ENCODE measurements at regions not wholly inside any gene's neighbourhood (a gene's known extent, or its start where the extent isn't known, plus 50 kb on each side); places are given as distances from the start of the nearest gene placed in this dataset.

GRCh38 chr2:220310451-220310861 lies 683.0 kb downstream of the SLC4A3 start:
- H2BK5ac ChIP-seq (ENCODE audit: low read depth, low read length, poor library complexity, severe bottlenecking): no peak overlapping the region
- H3K4me2 ChIP-seq (ENCODE audit: low read length, poor library complexity, severe bottlenecking): no peak overlapping the region
- no peak overlapping the region for H3K4me3 ChIP-seq (ENCODE audit: insufficient read depth in 1 of 2, low read depth in 1 of 2, low read length in 2 of 2)
- H3K79me1 ChIP-seq (replicated peaks; ENCODE audit: low read length, poor library complexity, severe bottlenecking): no peaks in the 10 kb centered on the region
- H2BK15ac ChIP-seq (ENCODE audit: low read depth, poor library complexity, severe bottlenecking): no peak overlapping the region
- no peak overlapping the region for H3K9ac ChIP-seq (ENCODE audit: low read length)
- H3K4ac ChIP-seq (ENCODE audit: low read depth in 1 of 2, low read length in 2 of 2): no peak overlapping the region
- no peak overlapping the region for H2AFZ ChIP-seq (ENCODE audit: low read depth, low read length)
- H3K4me1 ChIP-seq (ENCODE audit: control insufficient read depth, insufficient read depth, low read depth, low read length): no peaks in the 10 kb centered on the region
- H3K23ac ChIP-seq (ENCODE audit: low read length in 2 of 2): no peak overlapping the region
- no peak overlapping the region for H3K14ac ChIP-seq (ENCODE audit: low read length in 2 of 2)
- H3K27me3 ChIP-seq (ENCODE audit: control insufficient read depth in 1 of 2, insufficient read depth in 1 of 2, low read length in 2 of 2): no peaks in the 10 kb centered on the region
- no CpG with 5 or more reads among the region's 1 CpG for WGBS
- H3K18ac ChIP-seq (ENCODE audit: low read depth in 1 of 2, low read length in 2 of 2): no peak overlapping the region
- H2BK120ac ChIP-seq (ENCODE audit: low read depth, low read length): no peak overlapping the region
- no peak overlapping the region for H4K91ac ChIP-seq (ENCODE audit: low read length)
- H3K9me3 ChIP-seq (ENCODE audit: control insufficient read depth, low read length): peaks cover 6% of the 10 kb centered on the region
- no peaks in the 10 kb centered on the region for H3K36me3 ChIP-seq (ENCODE audit: control insufficient read depth in 1 of 2, insufficient read depth in 2 of 2, low read depth in 1 of 2, low read length in 2 of 2)
- H3K27ac ChIP-seq (ENCODE audit: low read length, poor library complexity, severe bottlenecking): no peak overlapping the region
- H2BK12ac ChIP-seq (ENCODE audit: low read length in 2 of 2): no peak overlapping the region
- no peak overlapping the region for H4K8ac ChIP-seq (ENCODE audit: low read length)
- no peak for DNase-seq
- no peak overlapping the region for H2AK5ac ChIP-seq (ENCODE audit: low read length, severe bottlenecking)

GRCh38 chr2:220315098-220315823 lies 687.8 kb downstream of the SLC4A3 start:
- Histone ChIP-seq H3K27ac (ENCODE audit: low read length, poor library complexity, severe bottlenecking) (no peak overlapping the region), H2AK5ac (ENCODE audit: low read length, severe bottlenecking) (no peak overlapping the region), H3K27me3 (ENCODE audit: control insufficient read depth in 1 of 2, insufficient read depth in 1 of 2, low read length in 2 of 2) (no peaks in the 10 kb centered on the region), H4K91ac (ENCODE audit: low read length) (no peak overlapping the region), H3K9ac (ENCODE audit: low read length) (no peak overlapping the region), H3K4me1 (ENCODE audit: control insufficient read depth, insufficient read depth, low read depth, low read length) (no peaks in the 10 kb centered on the region), H2BK120ac (ENCODE audit: low read depth, low read length) (no peak overlapping the region), H3K23ac (ENCODE audit: low read length in 2 of 2) (no peak overlapping the region), H3K14ac (ENCODE audit: low read length in 2 of 2) (no peak overlapping the region), H2BK12ac (ENCODE audit: low read length in 2 of 2) (no peak overlapping the region), H3K79me1 (replicated peaks; ENCODE audit: low read length, poor library complexity, severe bottlenecking) (no peaks in the 10 kb centered on the region), H3K36me3 (ENCODE audit: control insufficient read depth in 1 of 2, insufficient read depth in 2 of 2, low read depth in 1 of 2, low read length in 2 of 2) (no peaks in the 10 kb centered on the region), H3K9me3 (ENCODE audit: control insufficient read depth, low read length) (peaks cover 6% of the 10 kb centered on the region), H3K18ac (ENCODE audit: low read depth in 1 of 2, low read length in 2 of 2) (no peak overlapping the region), H3K4me2 (ENCODE audit: low read length, poor library complexity, severe bottlenecking) (no peak overlapping the region), H3K4ac (ENCODE audit: low read depth in 1 of 2, low read length in 2 of 2) (no peak overlapping the region), H2BK15ac (ENCODE audit: low read depth, poor library complexity, severe bottlenecking) (no peak overlapping the region), H4K8ac (ENCODE audit: low read length) (no peak overlapping the region), H3K4me3 (ENCODE audit: insufficient read depth in 1 of 2, low read depth in 1 of 2, low read length in 2 of 2) (no peak overlapping the region), H2AFZ (ENCODE audit: low read depth, low read length) (no peak overlapping the region), H2BK5ac (ENCODE audit: low read depth, low read length, poor library complexity, severe bottlenecking) (no peak overlapping the region)
- no peak for DNase-seq
- WGBS: 89% methylated on average over 3 of the region's 4 CpGs

GRCh38 chr2:220318037-220318436 lies 690.6 kb downstream of the SLC4A3 start:
- Histone ChIP-seq H3K14ac (ENCODE audit: low read length in 2 of 2) (no peak overlapping the region), H3K23ac (ENCODE audit: low read length in 2 of 2) (no peak overlapping the region)

GRCh38 chr2:220318508-220318907 lies 691.1 kb downstream of the SLC4A3 start:
- H3K4me3 ChIP-seq (ENCODE audit: insufficient read depth in 1 of 2, low read depth in 1 of 2, low read length in 2 of 2): no peak overlapping the region
- no peak overlapping the region for H3K18ac ChIP-seq (ENCODE audit: low read depth in 1 of 2, low read length in 2 of 2)
- no peak overlapping the region for H2BK120ac ChIP-seq (ENCODE audit: low read depth, low read length)
- no peaks in the 10 kb centered on the region for H3K36me3 ChIP-seq (ENCODE audit: control insufficient read depth in 1 of 2, insufficient read depth in 2 of 2, low read depth in 1 of 2, low read length in 2 of 2)
- H3K4me1 ChIP-seq (ENCODE audit: control insufficient read depth, insufficient read depth, low read depth, low read length): no peaks in the 10 kb centered on the region
- no peak overlapping the region for H3K4me2 ChIP-seq (ENCODE audit: low read length, poor library complexity, severe bottlenecking)
- H2AFZ ChIP-seq (ENCODE audit: low read depth, low read length): no peak overlapping the region
- H4K91ac ChIP-seq (ENCODE audit: low read length): no peak overlapping the region
- no peak overlapping the region for H4K8ac ChIP-seq (ENCODE audit: low read length)
- H3K4ac ChIP-seq (ENCODE audit: low read depth in 1 of 2, low read length in 2 of 2): no peak overlapping the region
- DNase-seq: no peak
- 67% methylated on average over 1 of the region's 1 CpG for WGBS
- H3K14ac ChIP-seq (ENCODE audit: low read length in 2 of 2): no peak overlapping the region
- H3K9ac ChIP-seq (ENCODE audit: low read length): no peak overlapping the region
- no peaks in the 10 kb centered on the region for H3K27me3 ChIP-seq (ENCODE audit: control insufficient read depth in 1 of 2, insufficient read depth in 1 of 2, low read length in 2 of 2)
- H3K79me1 ChIP-seq (replicated peaks; ENCODE audit: low read length, poor library complexity, severe bottlenecking): no peaks in the 10 kb centered on the region
- peaks cover 6% of the 10 kb centered on the region for H3K9me3 ChIP-seq (ENCODE audit: control insufficient read depth, low read length)
- no peak overlapping the region for H3K27ac ChIP-seq (ENCODE audit: low read length, poor library complexity, severe bottlenecking)
- H2BK12ac ChIP-seq (ENCODE audit: low read length in 2 of 2): no peak overlapping the region
- H3K23ac ChIP-seq (ENCODE audit: low read length in 2 of 2): no peak overlapping the region
- no peak overlapping the region for H2AK5ac ChIP-seq (ENCODE audit: low read length, severe bottlenecking)
- no peak overlapping the region for H2BK15ac ChIP-seq (ENCODE audit: low read depth, poor library complexity, severe bottlenecking)
- no peak overlapping the region for H2BK5ac ChIP-seq (ENCODE audit: low read depth, low read length, poor library complexity, severe bottlenecking)

More at GRCh38 chr2:220318037-220318436, 690.6 kb downstream of the SLC4A3 start:
- Histone ChIP-seq H3K18ac (ENCODE audit: low read depth in 1 of 2, low read length in 2 of 2) (no peak overlapping the region), H3K27ac (ENCODE audit: low read length, poor library complexity, severe bottlenecking) (no peak overlapping the region), H2BK12ac (ENCODE audit: low read length in 2 of 2) (no peak overlapping the region), H3K4me1 (ENCODE audit: control insufficient read depth, insufficient read depth, low read depth, low read length) (no peaks in the 10 kb centered on the region), H2BK5ac (ENCODE audit: low read depth, low read length, poor library complexity, severe bottlenecking) (no peak overlapping the region), H3K4ac (ENCODE audit: low read depth in 1 of 2, low read length in 2 of 2) (no peak overlapping the region), H3K9ac (ENCODE audit: low read length) (no peak overlapping the region), H2BK120ac (ENCODE audit: low read depth, low read length) (no peak overlapping the region), H3K9me3 (ENCODE audit: control insufficient read depth, low read length) (peaks cover 6% of the 10 kb centered on the region), H2BK15ac (ENCODE audit: low read depth, poor library complexity, severe bottlenecking) (no peak overlapping the region), H2AFZ (ENCODE audit: low read depth, low read length) (no peak overlapping the region), H4K8ac (ENCODE audit: low read length) (no peak overlapping the region), H3K27me3 (ENCODE audit: control insufficient read depth in 1 of 2, insufficient read depth in 1 of 2, low read length in 2 of 2) (no peaks in the 10 kb centered on the region), H2AK5ac (ENCODE audit: low read length, severe bottlenecking) (no peak overlapping the region), H3K4me2 (ENCODE audit: low read length, poor library complexity, severe bottlenecking) (no peak overlapping the region), H3K79me1 (replicated peaks; ENCODE audit: low read length, poor library complexity, severe bottlenecking) (no peaks in the 10 kb centered on the region), H3K36me3 (ENCODE audit: control insufficient read depth in 1 of 2, insufficient read depth in 2 of 2, low read depth in 1 of 2, low read length in 2 of 2) (no peaks in the 10 kb centered on the region), H4K91ac (ENCODE audit: low read length) (no peak overlapping the region), H3K4me3 (ENCODE audit: insufficient read depth in 1 of 2, low read depth in 1 of 2, low read length in 2 of 2) (no peak overlapping the region)
- no peak for DNase-seq
- WGBS: 63% methylated on average over 2 of the region's 2 CpGs

All from mesenchymal stem cell (in vitro differentiated cells and primary cell).